ENCODE measurements at regions not wholly inside any gene's neighbourhood (a gene's known extent, or its start where the extent isn't known, plus 50 kb on each side); places are given as distances from the start of the nearest gene placed in this dataset.

DNA sequence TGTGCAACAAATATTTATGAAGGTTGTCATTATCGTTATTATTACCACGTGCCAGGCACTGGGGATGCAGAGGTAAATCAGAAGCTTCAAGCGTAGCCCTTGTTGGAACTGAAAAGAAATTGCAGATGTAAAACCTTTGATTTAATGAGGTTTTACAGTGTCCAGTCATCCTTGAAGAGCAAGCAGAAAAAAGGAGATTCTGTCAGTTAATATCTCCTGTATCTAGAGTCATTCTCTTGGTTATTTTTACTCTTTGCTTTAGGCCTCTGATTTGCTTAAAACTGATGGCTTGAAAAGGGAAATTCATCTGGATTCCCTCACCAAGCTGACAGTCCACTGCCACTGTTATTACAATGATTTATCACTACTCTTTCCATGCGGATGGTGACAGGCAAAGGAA is 179.3 kb downstream of the GALC start:
- BruUV-seq (replicated peaks), result no TSS peak
- CTCF ChIA-PET, result interaction anchor here (1.2 to 1.4 kb wide), 2 partner anchors 8 to 9 kb away, joined by 4 to 6 read pairs; no protein-coding TSS in a partner anchor
- Histone ChIP-seq H3K27me3 (replicated peaks in 1 of 2; ENCODE audit: control insufficient read depth in 2 of 2, insufficient read depth in 2 of 2, low read length in 1 of 2) (no peaks in the 10 kb centered on the region), H2AFZ (ENCODE audit: control insufficient read depth, low read depth, low read length) (no peak overlapping the region), H3K4me3 (no peak overlapping the region), H3K9me3 (replicated peaks; ENCODE audit: control insufficient read depth, insufficient read depth, low read length) (no peaks in the 10 kb centered on the region), H3K4me1 (ENCODE audit: control insufficient read depth, insufficient read depth, low read length) (no peaks in the 10 kb centered on the region), H4K20me1 (ENCODE audit: control insufficient read depth, insufficient read depth) (no peaks in the 10 kb centered on the region), H3K79me2 (ENCODE audit: control insufficient read depth, insufficient read depth, low read length) (no peaks in the 10 kb centered on the region), H3K27ac (ENCODE audit: control insufficient read depth, insufficient read depth) (no peak overlapping the region), H3K4me2 (ENCODE audit: control insufficient read depth, insufficient read depth) (no peak overlapping the region), H3K36me3 (ENCODE audit: control insufficient read depth in 2 of 2, insufficient read depth in 2 of 2, low read length in 1 of 2) (no peaks in the 10 kb centered on the region), H3K9ac (ENCODE audit: control insufficient read depth, insufficient read depth, low read length) (no peak overlapping the region)
- in situ Hi-C loops (cut with MboI), result no loop called here
- FAIRE-seq, result no peak
- no peak for DNase-seq (ENCODE audit: low read depth, low spot score)
- POLR2A ChIA-PET, result no interaction called here
- SMC1A ChIA-PET (ENCODE audit: uncharacterized antibody, unreplicated experiment), result interaction anchor here (1.0 to 1.2 kb wide), 2 partner anchors 56 to 68 kb away, joined by 3 to 4 read pairs; no protein-coding TSS in a partner anchor
- RAD21 ChIA-PET (ENCODE audit: unreplicated experiment), result no interaction called here
- TF ChIP-seq CREB1 (IDR thresholded peaks at IDR 0.05; ENCODE audit: low read depth), result no peak
- TF ChIP-seq, protein P1, sequence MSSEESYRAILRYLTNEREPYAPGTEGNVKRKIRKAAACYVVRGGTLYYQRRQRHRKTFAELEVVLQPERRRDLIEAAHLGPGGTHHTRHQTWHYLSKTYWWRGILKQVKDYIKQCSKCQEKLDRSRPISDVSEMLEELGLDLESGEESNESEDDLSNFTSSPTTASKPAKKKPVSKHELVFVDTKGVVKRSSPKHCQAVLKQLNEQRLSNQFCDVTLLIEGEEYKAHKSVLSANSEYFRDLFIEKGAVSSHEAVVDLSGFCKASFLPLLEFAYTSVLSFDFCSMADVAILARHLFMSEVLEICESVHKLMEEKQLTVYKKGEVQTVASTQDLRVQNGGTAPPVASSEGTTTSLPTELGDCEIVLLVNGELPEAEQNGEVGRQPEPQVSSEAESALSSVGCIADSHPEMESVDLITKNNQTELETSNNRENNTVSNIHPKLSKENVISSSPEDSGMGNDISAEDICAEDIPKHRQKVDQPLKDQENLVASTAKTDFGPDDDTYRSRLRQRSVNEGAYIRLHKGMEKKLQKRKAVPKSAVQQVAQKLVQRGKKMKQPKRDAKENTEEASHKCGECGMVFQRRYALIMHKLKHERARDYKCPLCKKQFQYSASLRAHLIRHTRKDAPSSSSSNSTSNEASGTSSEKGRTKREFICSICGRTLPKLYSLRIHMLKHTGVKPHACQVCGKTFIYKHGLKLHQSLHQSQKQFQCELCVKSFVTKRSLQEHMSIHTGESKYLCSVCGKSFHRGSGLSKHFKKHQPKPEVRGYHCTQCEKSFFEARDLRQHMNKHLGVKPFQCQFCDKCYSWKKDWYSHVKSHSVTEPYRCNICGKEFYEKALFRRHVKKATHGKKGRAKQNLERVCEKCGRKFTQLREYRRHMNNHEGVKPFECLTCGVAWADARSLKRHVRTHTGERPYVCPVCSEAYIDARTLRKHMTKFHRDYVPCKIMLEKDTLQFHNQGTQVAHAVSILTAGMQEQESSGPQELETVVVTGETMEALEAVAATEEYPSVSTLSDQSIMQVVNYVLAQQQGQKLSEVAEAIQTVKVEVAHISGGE (CRISPR knock-in tag; IDR thresholded peaks at IDR 0.05), result no peak
- no peak for TF ChIP-seq ZNF217 (IDR thresholded peaks at IDR 0.05)
- TF ChIP-seq BCL11A (IDR thresholded peaks at IDR 0.05; ENCODE audit: low read depth, low read length), result no peak
- TF ChIP-seq, protein P2, sequence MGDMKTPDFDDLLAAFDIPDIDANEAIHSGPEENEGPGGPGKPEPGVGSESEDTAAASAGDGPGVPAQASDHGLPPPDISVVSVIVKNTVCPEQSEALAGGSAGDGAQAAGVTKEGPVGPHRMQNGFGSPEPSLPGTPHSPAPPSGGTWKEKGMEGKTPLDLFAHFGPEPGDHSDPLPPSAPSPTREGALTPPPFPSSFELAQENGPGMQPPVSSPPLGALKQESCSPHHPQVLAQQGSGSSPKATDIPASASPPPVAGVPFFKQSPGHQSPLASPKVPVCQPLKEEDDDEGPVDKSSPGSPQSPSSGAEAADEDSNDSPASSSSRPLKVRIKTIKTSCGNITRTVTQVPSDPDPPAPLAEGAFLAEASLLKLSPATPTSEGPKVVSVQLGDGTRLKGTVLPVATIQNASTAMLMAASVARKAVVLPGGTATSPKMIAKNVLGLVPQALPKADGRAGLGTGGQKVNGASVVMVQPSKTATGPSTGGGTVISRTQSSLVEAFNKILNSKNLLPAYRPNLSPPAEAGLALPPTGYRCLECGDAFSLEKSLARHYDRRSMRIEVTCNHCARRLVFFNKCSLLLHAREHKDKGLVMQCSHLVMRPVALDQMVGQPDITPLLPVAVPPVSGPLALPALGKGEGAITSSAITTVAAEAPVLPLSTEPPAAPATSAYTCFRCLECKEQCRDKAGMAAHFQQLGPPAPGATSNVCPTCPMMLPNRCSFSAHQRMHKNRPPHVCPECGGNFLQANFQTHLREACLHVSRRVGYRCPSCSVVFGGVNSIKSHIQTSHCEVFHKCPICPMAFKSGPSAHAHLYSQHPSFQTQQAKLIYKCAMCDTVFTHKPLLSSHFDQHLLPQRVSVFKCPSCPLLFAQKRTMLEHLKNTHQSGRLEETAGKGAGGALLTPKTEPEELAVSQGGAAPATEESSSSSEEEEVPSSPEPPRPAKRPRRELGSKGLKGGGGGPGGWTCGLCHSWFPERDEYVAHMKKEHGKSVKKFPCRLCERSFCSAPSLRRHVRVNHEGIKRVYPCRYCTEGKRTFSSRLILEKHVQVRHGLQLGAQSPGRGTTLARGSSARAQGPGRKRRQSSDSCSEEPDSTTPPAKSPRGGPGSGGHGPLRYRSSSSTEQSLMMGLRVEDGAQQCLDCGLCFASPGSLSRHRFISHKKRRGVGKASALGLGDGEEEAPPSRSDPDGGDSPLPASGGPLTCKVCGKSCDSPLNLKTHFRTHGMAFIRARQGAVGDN (IDR thresholded peaks at IDR 0.05), result no peak
- TF ChIP-seq ZNF384 (IDR thresholded peaks at IDR 0.05; ENCODE audit: borderline replicate concordance, low read depth, low read length), result no peak
- no peak for TF ChIP-seq BMI1 (IDR thresholded peaks at IDR 0.05; ENCODE audit: borderline replicate concordance)
- TF ChIP-seq CBX5 (IDR thresholded peaks at IDR 0.05; ENCODE audit: low read depth), result no peak
- TF ChIP-seq BACH1 (IDR thresholded peaks at IDR 0.05; ENCODE audit: borderline replicate concordance), result no peak
- TF ChIP-seq, protein P3, sequence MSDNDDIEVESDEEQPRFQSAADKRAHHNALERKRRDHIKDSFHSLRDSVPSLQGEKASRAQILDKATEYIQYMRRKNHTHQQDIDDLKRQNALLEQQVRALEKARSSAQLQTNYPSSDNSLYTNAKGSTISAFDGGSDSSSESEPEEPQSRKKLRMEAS (IDR thresholded peaks at IDR 0.05; ENCODE audit: low read depth, low read length), result no peak
- TF ChIP-seq, protein P4, sequence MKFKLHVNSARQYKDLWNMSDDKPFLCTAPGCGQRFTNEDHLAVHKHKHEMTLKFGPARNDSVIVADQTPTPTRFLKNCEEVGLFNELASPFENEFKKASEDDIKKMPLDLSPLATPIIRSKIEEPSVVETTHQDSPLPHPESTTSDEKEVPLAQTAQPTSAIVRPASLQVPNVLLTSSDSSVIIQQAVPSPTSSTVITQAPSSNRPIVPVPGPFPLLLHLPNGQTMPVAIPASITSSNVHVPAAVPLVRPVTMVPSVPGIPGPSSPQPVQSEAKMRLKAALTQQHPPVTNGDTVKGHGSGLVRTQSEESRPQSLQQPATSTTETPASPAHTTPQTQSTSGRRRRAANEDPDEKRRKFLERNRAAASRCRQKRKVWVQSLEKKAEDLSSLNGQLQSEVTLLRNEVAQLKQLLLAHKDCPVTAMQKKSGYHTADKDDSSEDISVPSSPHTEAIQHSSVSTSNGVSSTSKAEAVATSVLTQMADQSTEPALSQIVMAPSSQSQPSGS (IDR thresholded peaks at IDR 0.05; ENCODE audit: low read length), result no peak
- no peak for TF ChIP-seq STAT3 (IDR thresholded peaks at IDR 0.05; ENCODE audit: low read depth, low read length)
- TF ChIP-seq, protein P5, sequence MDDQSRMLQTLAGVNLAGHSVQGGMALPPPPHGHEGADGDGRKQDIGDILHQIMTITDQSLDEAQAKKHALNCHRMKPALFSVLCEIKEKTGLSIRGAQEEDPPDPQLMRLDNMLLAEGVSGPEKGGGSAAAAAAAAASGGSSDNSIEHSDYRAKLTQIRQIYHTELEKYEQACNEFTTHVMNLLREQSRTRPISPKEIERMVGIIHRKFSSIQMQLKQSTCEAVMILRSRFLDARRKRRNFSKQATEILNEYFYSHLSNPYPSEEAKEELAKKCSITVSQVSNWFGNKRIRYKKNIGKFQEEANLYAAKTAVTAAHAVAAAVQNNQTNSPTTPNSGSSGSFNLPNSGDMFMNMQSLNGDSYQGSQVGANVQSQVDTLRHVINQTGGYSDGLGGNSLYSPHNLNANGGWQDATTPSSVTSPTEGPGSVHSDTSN (IDR thresholded peaks at IDR 0.05; ENCODE audit: insufficient replicate concordance, low read depth, low read length), result no peak
- no peak for TF ChIP-seq SREBF2 (IDR thresholded peaks at IDR 0.05; ENCODE audit: low read length)
- TF ChIP-seq SUPT20H (IDR thresholded peaks at IDR 0.05; ENCODE audit: borderline replicate concordance, control insufficient read depth, low read depth, low read length), result no peak
- WGBS (ENCODE audit: insufficient coverage, insufficient replicate concordance, low lambda C conversion rate, missing lambda C conversion rate), result under 1% methylated on average over 4 of the region's 4 CpGs
- no peak for ATAC-seq
- intact Hi-C loops (cut with micrococcal nuclease; ENCODE audit: unreplicated experiment), result no loop called here
